Spleen (tissue), 11 donors: ENCODE measurements at regions not wholly inside any gene's neighbourhood (a gene's known extent, or its start where the extent isn't known, plus 50 kb on each side); places are given as distances from the start of the nearest gene placed in this dataset.
A peak's percentile ranks its signal among the peaks of the same experiment; 100 is the strongest.
"Not testable (repeated sequence)": the region's sequence is repeated elsewhere in the genome, so short reads cannot be mapped to it uniquely, and the experiment has no call there.

Source experiments
- DNase-seq: peaks from one replicate; pipeline ENCODE4 v3.0.0-alpha.2; 2020
- H3K27ac ChIP-seq, 8 donors: fragments of 200-600 bp; sonication (generic) in 7 of 8; 1 replicate in 4 of 8; 2 replicates in 4 of 8; pipeline versions ENCODE4 v1.5.0 to v1.8.0; 2016 to 2021; ENCODE audit warnings: inconsistent platforms in 4 of 8, mild to moderate bottlenecking in 4 of 8, moderate library complexity in 1 of 8
- H3K27me3 ChIP-seq, 7 donors: fragments of 200-600 bp; sonication (generic) in 6 of 7; replicated peaks in 1 of 7; 1 replicate in 4 of 7; 2 replicates in 3 of 7; pipeline versions ENCODE4 v1.5.0 to v1.8.0; 2016 to 2021; ENCODE audit warnings: inconsistent platforms in 3 of 7, mild to moderate bottlenecking in 1 of 7
- H3K36me3 ChIP-seq, 6 donors: fragments of 200-600 bp; sonication (generic) in 5 of 6; 1 replicate in 4 of 6; 2 replicates in 2 of 6; pipeline versions ENCODE4 v1.5.0 to v1.8.0; 2016 to 2021; ENCODE audit warnings: inconsistent platforms in 2 of 6
- H3K4me1 ChIP-seq, 6 donors: fragments of 200-600 bp; sonication (generic) in 5 of 6; 1 replicate in 3 of 6; 2 replicates in 3 of 6; pipeline versions ENCODE4 v1.5.0 to v1.8.0; 2016 to 2021; ENCODE audit warnings: inconsistent platforms in 3 of 6
- H3K4me3 ChIP-seq, 8 donors: fragments of 200-600 bp; sonication (generic) in 7 of 8; 1 replicate in 4 of 8; 2 replicates in 4 of 8; pipeline versions ENCODE4 v1.5.0 to v1.8.0; 2016 to 2021; ENCODE audit warnings: inconsistent platforms in 4 of 8, mild to moderate bottlenecking in 4 of 8, moderate library complexity in 2 of 8
- H3K9me3 ChIP-seq, 8 donors: fragments of 200-600 bp; sonication (generic) in 7 of 8; 1 replicate in 4 of 8; 2 replicates in 4 of 8; pipeline versions ENCODE4 v1.5.0 to v1.8.0; 2016 to 2021; ENCODE audit warnings: inconsistent platforms in 4 of 8
- POLR2A ChIP-seq, 3 donors: fragments of 450-650 bp; IDR thresholded peaks; one replicate each; pipeline ENCODE4 v1.5.1; 2017; ENCODE audit warnings: antibody characterized with exemption in 3 of 3, mild to moderate bottlenecking in 1 of 3
- POLR2AphosphoS5 ChIP-seq, 3 donors: sonication (generic); formaldehyde crosslinking; IDR thresholded peaks; one replicate each; pipeline ENCODE4 v1.5.1; 2017; ENCODE audit warnings: antibody characterized with exemption in 3 of 3
- WGBS, 5 donors: extraction: QIAGEN DNeasy Blood & Tissue Kit in 3 of 5; methylation state at CpG; one replicate each; pipeline versions ENCODE4 v1.1.5 to v1.1.7; 2013 to 2018; 5-methylcytosine and 5-hydroxymethylcytosine counted together
- intact Hi-C: fragments of 100-400 bp; cut with DNase I; formaldehyde crosslinking; loops from one replicate; pipeline ENCODE4 v1.15.0; 2023; ENCODE audit warnings: low total_unique reads
- TF ChIP-seq, protein P1 (sequence below), 11 experiments: fragments of 200-600 bp in 7 of 11; fragments of 450-650 bp in 4 of 11; sonication (generic) in 4 of 11; IDR thresholded peaks in 8 of 11; conservative IDR thresholded peaks in 3 of 11; 1 replicate in 7 of 11; 2 replicates in 4 of 11; pipeline versions ENCODE4 v1.4.0 to v1.8.0; 2016 to 2021; ENCODE audit warnings: antibody characterized with exemption in 11 of 11, inconsistent platforms in 4 of 11, mild to moderate bottlenecking in 1 of 11
- donor health status: healthy with polysubstance abuse.
- donor health status: DM: no; HTN: no; CAD: no; lungs with moderate emphysema.
- donor health status: DM: no; HTN: no; CAD: no.
- donor health status: Bipolar disorder and iron deficiency.
- donor health status: healthy.
- donor health status: DM: no; HTN: no; CAD: no.
- donor health status: DM: yes; HTN: yes; CAD: no.

DNA sequence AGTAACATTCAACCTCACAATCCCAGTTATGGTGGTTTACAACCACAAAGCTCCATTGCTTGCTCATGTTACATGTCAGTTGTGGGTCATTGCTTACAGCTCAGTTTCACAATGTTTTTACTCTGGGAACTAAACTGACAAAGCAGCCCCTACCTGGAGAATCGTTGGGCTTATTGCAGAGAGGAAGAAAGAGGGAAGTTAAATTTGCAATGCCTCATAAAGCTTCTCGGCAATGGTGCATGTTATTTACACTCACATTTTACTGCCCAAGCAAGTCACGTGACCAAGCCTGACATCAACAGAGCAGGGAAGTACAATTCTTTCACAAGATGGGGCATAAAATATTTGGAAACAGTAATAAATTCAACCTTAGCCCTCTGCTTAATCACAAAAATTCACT lies 441.6 kb downstream of the TDRD3 start:
- Histone ChIP-seq H3K36me3 (no peaks in the 10 kb centered on the region), H3K27ac (peak overlapping the region in 1 of 8 donors; percentile 10), H3K27me3 (no peaks in the 10 kb centered on the region), H3K9me3 (peaks cover 0 to 15% (median 0%) of the 10 kb centered on the region in 8 donors), H3K4me1 (no peaks in the 10 kb centered on the region), H3K4me3 (no peak overlapping the region)
- TF ChIP-seq POLR2A (IDR thresholded peaks at IDR 0.05), result no peak
- no peak for TF ChIP-seq POLR2AphosphoS5 (IDR thresholded peaks at IDR 0.05)
- 32 to 58% (median 54%) methylated on average over 3 of the region's 3 CpGs for WGBS, 5 donors
- intact Hi-C loops, result no loop called here
- no peak for DNase-seq

DNA sequence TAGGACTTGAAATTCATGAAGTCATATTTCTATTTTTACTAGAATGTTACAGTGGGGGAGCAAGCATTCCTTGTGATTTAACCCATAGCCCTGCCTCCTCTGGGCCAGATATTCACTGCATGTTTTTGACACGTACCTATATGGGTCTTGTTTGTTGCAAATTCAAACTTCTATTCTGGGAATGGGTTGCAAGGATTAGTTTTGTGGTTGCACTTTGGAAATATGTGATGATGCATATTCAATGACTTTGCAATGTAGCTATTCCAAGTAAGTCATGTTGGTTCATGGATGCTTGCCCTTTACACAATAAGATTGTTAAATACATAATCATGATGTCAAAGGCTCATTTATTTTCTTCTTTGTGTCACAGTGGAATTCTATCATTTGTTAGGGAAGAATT lies 440.8 kb downstream of the TDRD3 start:
- H3K9me3 ChIP-seq, result peaks cover 0 to 23% (median 2%) of the 10 kb centered on the region in 8 donors
- no peak for DNase-seq
- intact Hi-C loops, result no loop called here
- no peak overlapping the region for H3K4me3 ChIP-seq
- H3K27ac ChIP-seq, result peak overlapping the region in 1 of 8 donors; percentile 15
- no peaks in the 10 kb centered on the region for H3K27me3 ChIP-seq
- H3K4me1 ChIP-seq, result no peaks in the 10 kb centered on the region
- no peaks in the 10 kb centered on the region for H3K36me3 ChIP-seq
- TF ChIP-seq, protein P1, sequence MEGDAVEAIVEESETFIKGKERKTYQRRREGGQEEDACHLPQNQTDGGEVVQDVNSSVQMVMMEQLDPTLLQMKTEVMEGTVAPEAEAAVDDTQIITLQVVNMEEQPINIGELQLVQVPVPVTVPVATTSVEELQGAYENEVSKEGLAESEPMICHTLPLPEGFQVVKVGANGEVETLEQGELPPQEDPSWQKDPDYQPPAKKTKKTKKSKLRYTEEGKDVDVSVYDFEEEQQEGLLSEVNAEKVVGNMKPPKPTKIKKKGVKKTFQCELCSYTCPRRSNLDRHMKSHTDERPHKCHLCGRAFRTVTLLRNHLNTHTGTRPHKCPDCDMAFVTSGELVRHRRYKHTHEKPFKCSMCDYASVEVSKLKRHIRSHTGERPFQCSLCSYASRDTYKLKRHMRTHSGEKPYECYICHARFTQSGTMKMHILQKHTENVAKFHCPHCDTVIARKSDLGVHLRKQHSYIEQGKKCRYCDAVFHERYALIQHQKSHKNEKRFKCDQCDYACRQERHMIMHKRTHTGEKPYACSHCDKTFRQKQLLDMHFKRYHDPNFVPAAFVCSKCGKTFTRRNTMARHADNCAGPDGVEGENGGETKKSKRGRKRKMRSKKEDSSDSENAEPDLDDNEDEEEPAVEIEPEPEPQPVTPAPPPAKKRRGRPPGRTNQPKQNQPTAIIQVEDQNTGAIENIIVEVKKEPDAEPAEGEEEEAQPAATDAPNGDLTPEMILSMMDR (IDR thresholded peaks at IDR 0.05 in 8 of 11, conservative IDR thresholded peaks at IDR 0.05 in 3 of 11), result no peak
- TF ChIP-seq POLR2AphosphoS5 (IDR thresholded peaks at IDR 0.05), result no peak
- TF ChIP-seq POLR2A (IDR thresholded peaks at IDR 0.05), result no peak
- WGBS, 5 donors, result 31 to 66% (median 46%) methylated on average over 1 of the region's 1 CpG

DNA sequence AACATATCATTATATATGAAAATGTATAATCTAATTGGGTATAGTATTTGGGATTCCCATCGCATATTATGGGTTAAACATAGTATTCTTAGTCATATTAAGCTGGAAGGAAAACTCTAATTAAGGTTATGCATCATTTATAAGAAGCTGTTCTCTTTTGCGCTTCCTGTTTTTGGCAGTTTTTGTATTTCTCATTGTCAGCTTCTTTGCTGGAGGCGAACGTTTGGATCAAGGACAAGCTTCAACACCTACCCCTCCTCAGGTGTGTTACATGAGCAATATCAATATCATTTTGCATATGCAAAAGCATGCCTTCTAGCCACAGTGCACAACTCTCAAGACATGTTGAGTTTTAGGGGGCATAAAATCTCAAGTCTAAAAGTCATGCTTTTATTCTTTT lies 439.8 kb downstream of the TDRD3 start:
- Histone ChIP-seq H3K27me3 (no peaks in the 10 kb centered on the region), H3K9me3 (peaks cover 0 to 29% (median 4%) of the 10 kb centered on the region in 8 donors), H3K27ac (peak overlapping the region in 1 of 8 donors; percentile 51), H3K4me1 (no peaks in the 10 kb centered on the region), H3K4me3 (no peak overlapping the region), H3K36me3 (no peaks in the 10 kb centered on the region)
- intact Hi-C loops, result no loop called here
- WGBS, 5 donors, result 70 to 79% (median 74%) methylated on average over 4 of the region's 4 CpGs
- TF ChIP-seq POLR2AphosphoS5 (IDR thresholded peaks at IDR 0.05), result no peak
- TF ChIP-seq, protein P1 (IDR thresholded peaks at IDR 0.05 in 8 of 11, conservative IDR thresholded peaks at IDR 0.05 in 3 of 11), result no peak
- no peak for TF ChIP-seq POLR2A (IDR thresholded peaks at IDR 0.05)
- no peak for DNase-seq

DNA sequence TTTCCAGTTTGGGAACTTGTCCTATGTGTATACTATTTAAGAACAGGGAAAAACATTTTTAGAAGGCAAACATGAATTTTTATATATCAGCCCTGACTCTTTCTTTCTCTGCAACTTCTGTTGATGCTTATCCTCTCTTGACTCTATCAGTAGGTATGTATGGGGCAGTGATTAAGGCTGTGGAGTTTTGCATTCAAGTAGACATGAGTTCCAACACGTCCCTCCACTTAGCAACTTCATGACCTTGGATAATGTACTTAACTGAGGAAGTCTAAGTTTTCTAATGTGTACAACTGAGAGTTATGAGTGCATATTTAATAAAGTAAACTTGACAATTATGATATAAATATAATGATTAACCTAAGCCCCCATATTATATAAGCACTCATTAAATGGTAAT lies 414.6 kb downstream of the TDRD3 start:
- peaks cover 0 to 14% (median 0%) of the 10 kb centered on the region in 8 donors for H3K9me3 ChIP-seq
- no peak for DNase-seq
- no peaks in the 10 kb centered on the region for H3K4me1 ChIP-seq
- H3K27ac ChIP-seq, result no peak overlapping the region
- TF ChIP-seq POLR2AphosphoS5 (IDR thresholded peaks at IDR 0.05) (no peak), POLR2A (IDR thresholded peaks at IDR 0.05) (no peak)
- TF ChIP-seq, protein P1 (IDR thresholded peaks at IDR 0.05 in 8 of 11, conservative IDR thresholded peaks at IDR 0.05 in 3 of 11), result no peak
- no peaks in the 10 kb centered on the region for H3K27me3 ChIP-seq
- peak overlapping the region in 3 of 8 donors; percentile 18 to 35 (median 18) for H3K4me3 ChIP-seq
- H3K36me3 ChIP-seq, result no peaks in the 10 kb centered on the region
- intact Hi-C loops, result no loop called here
- 32 to 78% (median 52%) methylated on average over 1 of the region's 1 CpG for WGBS, 5 donors

DNA sequence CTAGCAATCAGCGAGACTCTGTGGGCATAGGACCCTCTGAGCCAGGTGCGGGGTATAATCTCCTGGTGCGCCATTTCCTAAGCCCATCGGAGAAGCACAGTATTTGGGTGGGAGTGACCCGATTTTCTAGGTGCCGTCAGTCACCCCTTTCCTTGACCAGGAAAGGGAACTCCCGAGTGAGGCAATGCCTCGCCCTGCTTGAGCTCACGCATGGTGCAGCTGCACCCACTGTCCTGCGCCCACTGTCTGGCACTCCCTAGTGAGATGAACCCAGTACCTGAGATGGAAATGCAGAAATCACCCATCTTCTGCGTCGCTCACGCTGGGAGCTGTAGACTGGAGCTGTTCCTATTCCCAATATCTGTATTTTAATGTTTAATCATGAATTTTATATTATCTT lies 408.6 kb downstream of the TDRD3 start:
- H3K27me3 ChIP-seq, H3K4me3 ChIP-seq, intact Hi-C loops, DNase-seq, H3K27ac ChIP-seq, H3K36me3 ChIP-seq, H3K4me1 ChIP-seq: not testable (repeated sequence)
- H3K9me3 ChIP-seq, result peaks cover 0 to 17% (median 0%) of the 10 kb centered on the region in 8 donors
- 81 to 96% (median 94%) methylated on average over 12 to 13 of the region's 13 CpGs for WGBS, 5 donors
